GM19238 (cell line): ENCODE measurements at regions not wholly inside any gene's neighbourhood (a gene's known extent, or its start where the extent isn't known, plus 50 kb on each side); places are given as distances from the start of the nearest gene placed in this dataset.

Experiments used
- DNase-seq: peaks from one replicate; pipeline ENCODE4 v3.0.0; 2011; ENCODE audit warnings: low spot score; ENCODE audit not compliant: insufficient read length

GRCh38 chr13:99027661-99028425 is 50.0 kb upstream of the DOCK9 start:
- DNase-seq: no peak

GRCh38 chr13:99028890-99029289 is 51.0 kb upstream of the DOCK9 start:
- no peak for DNase-seq

GRCh38 chr13:99029576-99029975 is 51.7 kb upstream of the DOCK9 start:
- no peak for DNase-seq

- DNase-seq: no peak
Measured at GRCh38 chr13:99030326-99030725, 52.5 kb upstream of the DOCK9 start.

- DNase-seq: no peak
Measured at GRCh38 chr13:99031832-99032231, 54.0 kb upstream of the DOCK9 start.

- DNase-seq: no peak
Measured at GRCh38 chr13:99033814-99034213, 56.0 kb upstream of the DOCK9 start.

GRCh38 chr13:99034333-99035085 is 56.6 kb upstream of the DOCK9 start:
- DNase-seq: no peak

- no peak for DNase-seq
Measured at GRCh38 chr13:99035715-99036114, 57.9 kb upstream of the DOCK9 start.

- no peak for DNase-seq
Measured at GRCh38 chr13:99037756-99038155, 59.9 kb upstream of the DOCK9 start.

GRCh38 chr13:99039718-99040280 is 61.9 kb upstream of the DOCK9 start:
- no peak for DNase-seq

- no peak for DNase-seq
Measured at GRCh38 chr13:99040536-99041131, 62.8 kb upstream of the DOCK9 start.

GRCh38 chr13:99041337-99041736 is 63.5 kb upstream of the DOCK9 start:
- DNase-seq: no peak

GRCh38 chr13:99041788-99042187 is 63.9 kb upstream of the DOCK9 start:
- DNase-seq: no peak

- no peak for DNase-seq
Measured at GRCh38 chr13:99042521-99043250, 64.8 kb upstream of the DOCK9 start.

GRCh38 chr13:99043831-99044231 is 66.0 kb upstream of the DOCK9 start:
- DNase-seq: no peak

GRCh38 chr13:99044764-99045163 is 66.9 kb upstream of the DOCK9 start:
- DNase-seq: no peak

- no peak for DNase-seq
Measured at GRCh38 chr13:99045396-99045795, 67.5 kb upstream of the DOCK9 start.

- no peak for DNase-seq
Measured at GRCh38 chr13:99046851-99047250, 69.0 kb upstream of the DOCK9 start.

GRCh38 chr13:99050983-99051488 is 73.2 kb upstream of the DOCK9 start:
- no peak for DNase-seq

- DNase-seq: no peak
Measured at GRCh38 chr13:99051768-99052455, 74.0 kb upstream of the DOCK9 start.
